ENCODE measurements at regions not wholly inside any gene's neighbourhood (a gene's known extent, or its start where the extent isn't known, plus 50 kb on each side); places are given as distances from the start of the nearest gene placed in this dataset.

GRCh38 chr22:25372000-25372595 is 152.7 kb downstream of the CRYBB2 start:
- no peak for DNase-seq (ENCODE audit: low read depth in 1 of 2, low spot score in 2 of 2)
- Histone ChIP-seq H2BK20ac (ENCODE audit: low read length) (no peak overlapping the region), H4K91ac (replicated peaks; ENCODE audit: insufficient read length, low read length) (no peak overlapping the region), H2AFZ (ENCODE audit: low read length) (no peak overlapping the region), H3K27ac (ENCODE audit: low read depth, low read length) (no peak overlapping the region), H3K9ac (replicated peaks in 1 of 4; ENCODE audit: extremely low read depth in 1 of 4, low read depth in 3 of 4, low read length in 3 of 4) (no peak overlapping the region), H3K79me2 (ENCODE audit: control insufficient read depth in 1 of 2, insufficient read depth in 2 of 2, low read length in 2 of 2) (peaks cover 0 to 3% of the 10 kb centered on the region in 2 experiments; a peak in 1 of 4 replicates), H3K23ac (ENCODE audit: insufficient read length) (no peak overlapping the region), H4K20me1 (replicated peaks in 1 of 2; ENCODE audit: control insufficient read depth in 1 of 2, insufficient read depth in 2 of 2, low read length in 2 of 2) (peaks cover 7 to 8% of the 10 kb centered on the region in 2 experiments), H2BK12ac (ENCODE audit: low read depth, low read length) (no peak overlapping the region), H3K56ac (replicated peaks; ENCODE audit: insufficient read length, low read depth, low read length) (no peak overlapping the region), H3K36me3 (ENCODE audit: control insufficient read depth in 2 of 4, insufficient read depth in 4 of 4, low read length in 3 of 4) (no peaks in the 10 kb centered on the region; a peak in 3 of 8 replicates), H3K79me1 (ENCODE audit: low read depth, low read length) (peaks cover 10% of the 10 kb centered on the region), H3K4ac (replicated peaks; ENCODE audit: insufficient read length, low read depth, low read length) (no peak overlapping the region), H3K18ac (ENCODE audit: extremely low read depth, low read length) (no peak overlapping the region), H4K5ac (ENCODE audit: insufficient read length, low read depth, low read length) (no peak overlapping the region), H3K4me1 (replicated peaks in 1 of 4; ENCODE audit: control insufficient read depth in 3 of 4, insufficient read depth in 4 of 4, low read length in 3 of 4) (peaks cover 0 to 4% (median 0%) of the 10 kb centered on the region in 4 experiments; a peak in 2 of 7 replicates), H2AK5ac (ENCODE audit: low read depth, low read length) (no peak overlapping the region), H3K9me3 (ENCODE audit: insufficient read depth in 2 of 2, low read depth in 1 of 2, low read length in 1 of 2) (no peaks in the 10 kb centered on the region), H3K4me2 (ENCODE audit: insufficient read depth in 1 of 2, low read depth in 2 of 2, low read length in 2 of 2) (no peak overlapping the region), H2BK5ac (ENCODE audit: low read depth, low read length) (no peak overlapping the region), H2BK15ac (ENCODE audit: low read length) (no peak overlapping the region), H3K23me2 (ENCODE audit: low read depth, low read length) (no peaks in the 10 kb centered on the region), H3K14ac (ENCODE audit: insufficient read length) (no peak overlapping the region), H3K27me3 (replicated peaks in 1 of 4; ENCODE audit: control insufficient read depth in 3 of 4, extremely low read depth in 1 of 4, insufficient read depth in 3 of 4, low read length in 3 of 4) (no peaks in the 10 kb centered on the region), H3K4me3 (ENCODE audit: extremely low read depth in 1 of 4, insufficient read depth in 2 of 4, low read depth in 3 of 4, low read length in 4 of 4) (no peak overlapping the region), H2BK120ac (replicated peaks; ENCODE audit: low read depth, low read length) (no peak overlapping the region), H4K8ac (ENCODE audit: extremely low read depth, insufficient read depth, low read length) (no peak overlapping the region)
- 93% methylated on average over 15 of the region's 16 CpGs; no CpG with 5 or more reads in 1 of the 2 experiments for WGBS, 2 experiments (ENCODE audit: extremely low coverage in 1 of 2, insufficient coverage in 1 of 2, insufficient read length in 1 of 2, insufficient replicate concordance in 2 of 2, low coverage in 1 of 2, low lambda C conversion rate in 2 of 2, missing lambda C conversion rate in 1 of 2)
- no peak for FAIRE-seq
- CTCF ChIA-PET (ENCODE audit: partially characterized antibody) = interaction anchor here (0.7 to 1.8 kb wide), 4 partner anchors 10 to 355 kb away, joined by 3 to 9 read pairs (median 4); no protein-coding TSS in a partner anchor
- POLR2A ChIA-PET (ENCODE audit: partially characterized antibody) = no interaction called here
- TF ChIP-seq TCF12 (IDR thresholded peaks at IDR 0.05; ENCODE audit: low read depth, low read length) = no peak
- no peak for TF ChIP-seq BRCA1 (IDR thresholded peaks at IDR 0.05; ENCODE audit: low read depth, low read length)
- TF ChIP-seq GABPA (IDR thresholded peaks at IDR 0.05; ENCODE audit: borderline replicate concordance, insufficient read depth, low read length) = no peak
- TF ChIP-seq ATF3 (IDR thresholded peaks at IDR 0.05; ENCODE audit: insufficient read depth, low read depth, low read length) = no peak
- TF ChIP-seq POU5F1 (IDR thresholded peaks at IDR 0.05; ENCODE audit: low read depth, low read length) = no peak
- no peak for TF ChIP-seq YY1 (IDR thresholded peaks at IDR 0.05; ENCODE audit: low read depth, low read length)
- TF ChIP-seq CBX5 (IDR thresholded peaks at IDR 0.05; ENCODE audit: low read depth, low read length) = no peak
- TF ChIP-seq CHD1 (IDR thresholded peaks at IDR 0.05; ENCODE audit: low read depth, low read length) = no peak
- TF ChIP-seq TBP (IDR thresholded peaks at IDR 0.05; ENCODE audit: low read depth, low read length) = no peak

Data from H1 (cell line).